B cell (primary cell): ENCODE measurements at regions not wholly inside any gene's neighbourhood (a gene's known extent, or its start where the extent isn't known, plus 50 kb on each side); places are given as distances from the start of the nearest gene placed in this dataset.

Experiments
- ATAC-seq: fragments of 200-7000 bp; cut with Tn5 transposase; one replicate; pipeline ENCODE4 v1.10.0; 2021; ENCODE audit warnings: low read depth, mild to moderate bottlenecking, moderate number of reproducible peaks, moderate library complexity
- CTCF ChIA-PET: fragments of 350-600 bp; sonication (Branson Sonifier 250); formaldehyde crosslinking; loops from one replicate; lab custom pipeline; 2021; ENCODE audit warnings: antibody characterized with exemption, inconsistent platforms; lab: Charles Lee
- POLR2A ChIA-PET: fragments of 350-600 bp; sonication (Branson Sonifier 250); formaldehyde crosslinking; loops from one replicate; lab custom pipeline; 2021; ENCODE audit warnings: antibody characterized with exemption; lab: Charles Lee
- DNase-seq: peaks from one replicate; pipeline ENCODE4 v3.0.0; 2013
- H2AFZ ChIP-seq: 2 replicates; pipeline ENCODE4 v1.6.1; 2012; ENCODE audit warnings: mild to moderate bottlenecking, low read depth, low read length; ENCODE audit not compliant: insufficient read depth, poor library complexity, severe bottlenecking
- H3K27ac ChIP-seq, 2 donors: 1 replicate in 1 of 2; 2 replicates in 1 of 2; pipeline ENCODE4 v1.5.1; 2012 to 2013; ENCODE audit warnings: low read length in 2 of 2, mild to moderate bottlenecking in 2 of 2, moderate library complexity in 1 of 2
- H3K27me3 ChIP-seq, 4 experiments: fragments of 200-600 bp in 1 of 4; sonication (generic) in 1 of 4; replicated peaks in 1 of 4; 1 replicate in 2 of 4; 2 replicates in 2 of 4; pipeline versions ENCODE4 v1.6.1 to v1.7.0; 2013 to 2016; ENCODE audit warnings: low read length in 3 of 4, mild to moderate bottlenecking in 2 of 4, mixed read lengths in 1 of 4, moderate library complexity in 1 of 4; ENCODE audit not compliant: insufficient read depth in 4 of 4, control insufficient read depth in 3 of 4; ENCODE audit errors: control extremely low read depth in 1 of 4
- H3K36me3 ChIP-seq, 2 experiments: replicated peaks in 1 of 2; 1 replicate in 1 of 2; 2 replicates in 1 of 2; pipeline versions ENCODE4 v1.6.1 to v1.7.1; 2013; ENCODE audit warnings: low read length in 1 of 2; ENCODE audit not compliant: insufficient read depth in 2 of 2, control insufficient read depth in 1 of 2; ENCODE audit errors: control extremely low read depth in 1 of 2, extremely low read depth in 1 of 2
- H3K4me1 ChIP-seq, 2 donors: fragments of 200-600 bp in 1 of 2; sonication (generic) in 1 of 2; 1 replicate in 1 of 2; 2 replicates in 1 of 2; pipeline versions ENCODE4 v1.5.1 to v1.6.1; 2013 to 2017; ENCODE audit warnings: low read length in 2 of 2; ENCODE audit not compliant: control insufficient read depth in 2 of 2, insufficient read depth in 2 of 2
- H3K4me2 ChIP-seq: replicated peaks from 2 replicates; pipeline ENCODE3; 2012; ENCODE audit warnings: mild to moderate bottlenecking, low read depth, low read length; ENCODE audit not compliant: poor library complexity, severe bottlenecking
- H3K4me3 ChIP-seq, 5 experiments: fragments of 200-600 bp in 1 of 5; sonication (generic) in 1 of 5; 1 replicate in 3 of 5; 2 replicates in 2 of 5; pipeline versions ENCODE4 v1.5.1 to v1.7.0; 2011 to 2016; ENCODE audit warnings: low read length in 4 of 5, mild to moderate bottlenecking in 4 of 5, low read depth in 2 of 5, control low read depth in 1 of 5, moderate library complexity in 1 of 5; ENCODE audit not compliant: insufficient read depth in 1 of 5; ENCODE audit errors: control extremely low read depth in 1 of 5, extremely low read depth in 1 of 5
- H3K79me2 ChIP-seq: fragments of 200-600 bp; sonication (generic); one replicate; pipeline ENCODE4 v1.6.0; 2016; ENCODE audit warnings: low read length; ENCODE audit not compliant: control insufficient read depth, insufficient read depth
- H3K9ac ChIP-seq: fragments of 200-600 bp; sonication (generic); 2 replicates; pipeline ENCODE4 v1.6.1; 2017; ENCODE audit warnings: mild to moderate bottlenecking, low read length, moderate library complexity
- H3K9me3 ChIP-seq, 3 donors: one replicate each; pipeline versions ENCODE4 v1.6.1 to v1.7.1; 2013; ENCODE audit warnings: low read length in 2 of 3; ENCODE audit not compliant: control insufficient read depth in 2 of 3, insufficient read depth in 1 of 3; ENCODE audit errors: control extremely low read depth in 1 of 3
- H4K20me1 ChIP-seq: 2 replicates; pipeline ENCODE4 v1.6.0; 2012; ENCODE audit warnings: mild to moderate bottlenecking, low read length; ENCODE audit not compliant: insufficient read depth, control insufficient read depth, poor library complexity, severe bottlenecking
- H3K27ac Mint-ChIP-seq: one replicate; pipeline ENCODE4 v1.8.0; 2021; ENCODE audit warnings: mixed read lengths
- H3K27me3 Mint-ChIP-seq: one replicate; pipeline ENCODE4 v1.8.0; 2021; ENCODE audit warnings: mixed read lengths
- H3K4me1 Mint-ChIP-seq: one replicate; pipeline ENCODE4 v1.8.0; 2021; ENCODE audit warnings: mixed read lengths
- H3K4me3 Mint-ChIP-seq: one replicate; pipeline ENCODE4 v1.8.0; 2021; ENCODE audit warnings: mixed read lengths
- H3K9me3 Mint-ChIP-seq: one replicate; pipeline ENCODE4 v1.8.0; 2022; ENCODE audit warnings: mixed read lengths; ENCODE audit not compliant: insufficient read depth
- EZH2 ChIP-seq: IDR thresholded peaks from 2 replicates; pipeline ENCODE4 v1.6.1; 2012; ENCODE audit warnings: borderline replicate concordance, low read depth, mild to moderate bottlenecking, moderate library complexity, low read length; ENCODE audit not compliant: insufficient read depth, poor library complexity, severe bottlenecking
- WGBS: methylation state at CpG from one replicate; pipeline ENCODE4 v1.1.5; 2013; ENCODE audit warnings: missing lambda C conversion rate; ENCODE audit not compliant: insufficient coverage; 5-methylcytosine and 5-hydroxymethylcytosine counted together
- intact Hi-C: fragments of 100-400 bp; cut with micrococcal nuclease; formaldehyde crosslinking; loops from one replicate; pipeline ENCODE4 v1.10.0; 2022
- TF ChIP-seq, protein P1 (sequence below): fragments of 200-600 bp; IDR thresholded peaks from one replicate; pipeline ENCODE4 v1.8.0; 2022; ENCODE audit warnings: antibody characterized with exemption, mild to moderate bottlenecking

DNA sequence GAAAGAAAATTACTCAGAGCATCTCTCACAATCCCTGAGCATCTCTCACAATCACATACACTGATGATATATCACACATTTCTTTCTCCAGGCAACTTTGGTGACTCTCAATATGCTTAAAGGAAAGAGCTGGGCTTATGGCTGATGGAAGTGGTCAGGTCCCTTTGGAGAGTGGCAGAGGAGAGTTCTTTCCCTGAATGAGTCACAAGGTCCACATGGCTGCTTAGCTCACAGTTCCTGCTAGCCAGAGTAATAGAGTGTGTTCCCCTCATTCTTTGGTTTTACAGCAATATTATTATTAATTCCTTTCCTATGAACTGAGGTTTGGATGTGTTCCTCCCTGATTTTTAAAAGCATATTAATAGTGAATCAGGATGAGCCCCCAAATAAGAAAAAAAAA, 287.4 kb downstream of the C7orf25 start:
- no peaks in the 10 kb centered on the region for H3K36me3 ChIP-seq
- H2AFZ ChIP-seq = no peak overlapping the region
- H3K27me3 Mint-ChIP-seq = no peaks in the 10 kb centered on the region
- no peak overlapping the region for H3K27ac ChIP-seq
- H3K4me3 ChIP-seq = no peak overlapping the region
- POLR2A ChIA-PET = no interaction called here
- H3K4me1 ChIP-seq = no peaks in the 10 kb centered on the region
- DNase-seq (no peak), ATAC-seq (no peak)
- H3K4me1 Mint-ChIP-seq = no peaks in the 10 kb centered on the region
- TF ChIP-seq, protein P1, sequence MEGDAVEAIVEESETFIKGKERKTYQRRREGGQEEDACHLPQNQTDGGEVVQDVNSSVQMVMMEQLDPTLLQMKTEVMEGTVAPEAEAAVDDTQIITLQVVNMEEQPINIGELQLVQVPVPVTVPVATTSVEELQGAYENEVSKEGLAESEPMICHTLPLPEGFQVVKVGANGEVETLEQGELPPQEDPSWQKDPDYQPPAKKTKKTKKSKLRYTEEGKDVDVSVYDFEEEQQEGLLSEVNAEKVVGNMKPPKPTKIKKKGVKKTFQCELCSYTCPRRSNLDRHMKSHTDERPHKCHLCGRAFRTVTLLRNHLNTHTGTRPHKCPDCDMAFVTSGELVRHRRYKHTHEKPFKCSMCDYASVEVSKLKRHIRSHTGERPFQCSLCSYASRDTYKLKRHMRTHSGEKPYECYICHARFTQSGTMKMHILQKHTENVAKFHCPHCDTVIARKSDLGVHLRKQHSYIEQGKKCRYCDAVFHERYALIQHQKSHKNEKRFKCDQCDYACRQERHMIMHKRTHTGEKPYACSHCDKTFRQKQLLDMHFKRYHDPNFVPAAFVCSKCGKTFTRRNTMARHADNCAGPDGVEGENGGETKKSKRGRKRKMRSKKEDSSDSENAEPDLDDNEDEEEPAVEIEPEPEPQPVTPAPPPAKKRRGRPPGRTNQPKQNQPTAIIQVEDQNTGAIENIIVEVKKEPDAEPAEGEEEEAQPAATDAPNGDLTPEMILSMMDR = no peak
- TF ChIP-seq EZH2 = no peak
- H4K20me1 ChIP-seq = no peaks in the 10 kb centered on the region
- no peak overlapping the region for H3K4me3 Mint-ChIP-seq
- H3K9me3 ChIP-seq = no peaks in the 10 kb centered on the region
- no peaks in the 10 kb centered on the region for H3K79me2 ChIP-seq
- intact Hi-C loops = no loop called here
- no peak overlapping the region for H3K27ac Mint-ChIP-seq
- H3K4me2 ChIP-seq = no peak overlapping the region
- CTCF ChIA-PET = no interaction called here
- no peaks in the 10 kb centered on the region for H3K9me3 Mint-ChIP-seq
- H3K27me3 ChIP-seq = no peaks in the 10 kb centered on the region
- H3K9ac ChIP-seq = no peak overlapping the region

DNA sequence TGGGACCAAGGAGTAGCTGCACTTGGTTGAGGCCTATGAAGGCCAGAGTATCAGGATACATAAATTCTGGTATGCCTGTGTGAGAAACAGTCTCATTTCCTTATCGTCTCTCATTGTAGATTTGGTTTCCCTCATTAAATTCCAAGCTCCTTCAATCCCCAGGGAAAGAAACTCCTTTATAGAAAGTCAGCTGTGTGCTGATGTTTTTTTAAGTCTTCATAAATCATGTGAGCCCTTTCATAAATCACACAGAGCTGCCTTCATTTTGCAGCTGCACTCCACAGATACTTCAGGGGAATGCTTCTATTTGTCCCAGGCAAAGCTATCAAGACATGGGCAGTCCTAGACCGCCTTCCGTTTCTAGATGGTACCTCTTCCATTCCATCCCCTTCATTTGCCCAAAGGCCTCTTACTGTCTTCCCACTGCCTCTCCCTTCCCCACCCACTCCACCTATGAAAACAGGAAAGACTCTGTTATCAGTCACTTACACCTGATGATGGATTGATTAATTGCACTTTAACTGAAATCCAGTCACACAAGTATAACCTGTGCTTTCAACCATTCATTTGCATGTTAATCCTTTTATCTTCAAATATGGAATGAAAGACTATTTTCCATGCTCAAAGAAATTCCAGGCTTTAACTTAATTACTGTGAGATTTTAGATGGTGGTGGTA, 290.2 kb downstream of the C7orf25 start:
- Histone ChIP-seq H3K9me3 (no peaks in the 10 kb centered on the region), H3K27me3 (no peaks in the 10 kb centered on the region), H3K27ac (no peak overlapping the region), H3K4me1 (no peaks in the 10 kb centered on the region), H2AFZ (no peak overlapping the region), H3K36me3 (no peaks in the 10 kb centered on the region), H3K79me2 (no peaks in the 10 kb centered on the region), H3K9ac (no peak overlapping the region), H3K4me3 (no peak overlapping the region), H3K4me2 (no peak overlapping the region), H4K20me1 (no peaks in the 10 kb centered on the region)
- 73% methylated on average over 2 of the region's 3 CpGs for WGBS
- no peaks in the 10 kb centered on the region for H3K27me3 Mint-ChIP-seq
- H3K4me1 Mint-ChIP-seq = no peaks in the 10 kb centered on the region
- TF ChIP-seq EZH2 = no peak
- H3K4me3 Mint-ChIP-seq = no peak overlapping the region
- intact Hi-C loops = no loop called here
- ATAC-seq (no peak), DNase-seq (no peak)
- POLR2A ChIA-PET = no interaction called here
- H3K27ac Mint-ChIP-seq = no peak overlapping the region
- CTCF ChIA-PET = no interaction called here
- no peaks in the 10 kb centered on the region for H3K9me3 Mint-ChIP-seq
